HFFc6 (cell line): ENCODE measurements at regions not wholly inside any gene's neighbourhood (a gene's known extent, or its start where the extent isn't known, plus 50 kb on each side); places are given as distances from the start of the nearest gene placed in this dataset.

Source experiments
- DNase-seq: peaks from one replicate; pipeline ENCODE4 v3.0.0-alpha.2; 2018
- H3K27ac Mint-ChIP-seq: 2 replicates; pipeline ENCODE4 v1.8.0; 2020; ENCODE audit warnings: mild to moderate bottlenecking, mixed read lengths
- H3K27me3 Mint-ChIP-seq: 2 replicates; pipeline ENCODE4 v1.8.0; 2021; ENCODE audit warnings: mild to moderate bottlenecking, moderate library complexity, mixed read lengths; ENCODE audit not compliant: insufficient read depth
- H3K36me3 Mint-ChIP-seq: 2 replicates; pipeline ENCODE4 v1.8.0; 2021; ENCODE audit warnings: low read depth, mixed read lengths
- H3K4me1 Mint-ChIP-seq: 2 replicates; pipeline ENCODE4 v1.8.0; 2020; ENCODE audit warnings: low read depth, mixed read lengths
- H3K4me3 Mint-ChIP-seq: 2 replicates; pipeline ENCODE4 v1.8.0; 2020; ENCODE audit warnings: mild to moderate bottlenecking, moderate library complexity, mixed read lengths
- H3K9me3 Mint-ChIP-seq: 2 replicates; pipeline ENCODE4 v1.8.0; 2020; ENCODE audit warnings: mild to moderate bottlenecking, mixed read lengths
- TF ChIP-seq, protein P1 (sequence below): fragments of 200-600 bp; sonication (generic); IDR thresholded peaks from 2 replicates; pipeline ENCODE4 v1.5.0; 2021; ENCODE audit warnings: antibody characterized with exemption, mild to moderate bottlenecking

GRCh38 chr12:32952681-32953080 lies 56.1 kb upstream of the PKP2 start:
- Mint-ChIP-seq H3K9me3 (peaks cover 17% of the 10 kb centered on the region), H3K36me3 (no peaks in the 10 kb centered on the region)

GRCh38 chr12:32949815-32950214 lies 53.2 kb upstream of the PKP2 start:
- H3K4me1 Mint-ChIP-seq, result no peaks in the 10 kb centered on the region
- no peak overlapping the region for H3K4me3 Mint-ChIP-seq
- H3K27ac Mint-ChIP-seq, result no peak overlapping the region
- H3K27me3 Mint-ChIP-seq, result no peaks in the 10 kb centered on the region; the same call in 1 of the 2 replicates
- H3K36me3 Mint-ChIP-seq, result no peaks in the 10 kb centered on the region
- TF ChIP-seq, protein P1, sequence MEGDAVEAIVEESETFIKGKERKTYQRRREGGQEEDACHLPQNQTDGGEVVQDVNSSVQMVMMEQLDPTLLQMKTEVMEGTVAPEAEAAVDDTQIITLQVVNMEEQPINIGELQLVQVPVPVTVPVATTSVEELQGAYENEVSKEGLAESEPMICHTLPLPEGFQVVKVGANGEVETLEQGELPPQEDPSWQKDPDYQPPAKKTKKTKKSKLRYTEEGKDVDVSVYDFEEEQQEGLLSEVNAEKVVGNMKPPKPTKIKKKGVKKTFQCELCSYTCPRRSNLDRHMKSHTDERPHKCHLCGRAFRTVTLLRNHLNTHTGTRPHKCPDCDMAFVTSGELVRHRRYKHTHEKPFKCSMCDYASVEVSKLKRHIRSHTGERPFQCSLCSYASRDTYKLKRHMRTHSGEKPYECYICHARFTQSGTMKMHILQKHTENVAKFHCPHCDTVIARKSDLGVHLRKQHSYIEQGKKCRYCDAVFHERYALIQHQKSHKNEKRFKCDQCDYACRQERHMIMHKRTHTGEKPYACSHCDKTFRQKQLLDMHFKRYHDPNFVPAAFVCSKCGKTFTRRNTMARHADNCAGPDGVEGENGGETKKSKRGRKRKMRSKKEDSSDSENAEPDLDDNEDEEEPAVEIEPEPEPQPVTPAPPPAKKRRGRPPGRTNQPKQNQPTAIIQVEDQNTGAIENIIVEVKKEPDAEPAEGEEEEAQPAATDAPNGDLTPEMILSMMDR, result no peak
- no peak for DNase-seq
- H3K9me3 Mint-ChIP-seq, result peaks cover 10% of the 10 kb centered on the region

More at GRCh38 chr12:32952681-32953080, 56.1 kb upstream of the PKP2 start:
- H3K27me3 Mint-ChIP-seq, result no peaks in the 10 kb centered on the region; the same call in 1 of the 2 replicates
- TF ChIP-seq, protein P1, result no peak
- no peak overlapping the region for H3K4me3 Mint-ChIP-seq
- DNase-seq, result no peak
- H3K4me1 Mint-ChIP-seq, result no peaks in the 10 kb centered on the region
- H3K27ac Mint-ChIP-seq, result no peak overlapping the region

DNA sequence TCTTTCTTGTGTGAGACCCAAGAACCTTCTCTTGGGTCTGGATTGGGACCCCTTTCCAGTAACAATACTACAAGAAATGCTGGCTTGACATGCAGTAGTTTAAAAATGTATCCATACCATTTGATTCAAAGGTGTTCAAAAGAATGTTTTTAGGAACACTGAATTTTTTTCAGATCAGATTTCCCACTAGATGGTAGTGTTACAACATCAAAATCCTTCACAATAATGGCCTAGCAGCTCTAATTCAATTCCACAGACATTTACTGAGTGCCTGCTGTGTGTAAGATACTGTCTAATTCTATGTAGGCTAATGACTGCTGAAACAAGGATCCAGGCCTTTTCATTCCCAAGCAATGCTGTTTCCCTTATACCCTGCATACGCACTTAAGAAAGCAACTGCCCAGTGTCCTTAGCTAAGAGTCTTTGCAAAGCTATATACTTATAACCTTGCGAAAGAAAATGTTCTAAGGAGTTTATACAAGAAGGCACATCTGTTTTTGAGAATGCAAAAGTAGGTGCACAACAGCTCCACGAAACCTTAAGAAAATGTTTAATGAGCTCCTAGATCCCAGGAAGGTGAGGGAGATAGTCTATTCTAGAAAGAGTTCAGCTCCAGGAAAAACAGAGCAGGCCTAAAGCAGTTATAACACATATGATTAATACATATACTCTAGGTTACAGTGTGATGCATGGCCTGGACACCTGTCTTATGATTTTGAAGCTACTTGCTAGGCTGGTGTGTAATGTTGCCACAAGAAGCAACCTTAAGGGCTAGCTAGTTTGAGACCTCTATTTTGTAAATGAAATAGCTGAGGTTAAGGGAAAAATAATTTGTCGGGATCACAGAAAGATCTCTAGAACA lies 50.9 kb upstream of the PKP2 start:
- no peak overlapping the region for H3K27ac Mint-ChIP-seq
- H3K4me3 Mint-ChIP-seq, result no peak overlapping the region
- no peaks in the 10 kb centered on the region for H3K4me1 Mint-ChIP-seq
- TF ChIP-seq, protein P1, result no peak
- H3K27me3 Mint-ChIP-seq, result no peaks in the 10 kb centered on the region; the same call in 1 of the 2 replicates
- no peaks in the 10 kb centered on the region for H3K36me3 Mint-ChIP-seq
- peaks cover 5% of the 10 kb centered on the region for H3K9me3 Mint-ChIP-seq
- no peak for DNase-seq

GRCh38 chr12:32946504-32947131 lies 50.0 kb upstream of the PKP2 start:
- H3K27ac Mint-ChIP-seq, result no peak overlapping the region
- TF ChIP-seq, protein P1, result no peak
- H3K9me3 Mint-ChIP-seq, result peaks cover 5% of the 10 kb centered on the region
- no peak for DNase-seq
- H3K4me3 Mint-ChIP-seq, result no peak overlapping the region
- no peaks in the 10 kb centered on the region for H3K27me3 Mint-ChIP-seq
- no peaks in the 10 kb centered on the region for H3K36me3 Mint-ChIP-seq
- no peaks in the 10 kb centered on the region for H3K4me1 Mint-ChIP-seq
